ENCODE measurements at regions not wholly inside any gene's neighbourhood (a gene's known extent, or its start where the extent isn't known, plus 50 kb on each side); places are given as distances from the start of the nearest gene placed in this dataset.

DNA sequence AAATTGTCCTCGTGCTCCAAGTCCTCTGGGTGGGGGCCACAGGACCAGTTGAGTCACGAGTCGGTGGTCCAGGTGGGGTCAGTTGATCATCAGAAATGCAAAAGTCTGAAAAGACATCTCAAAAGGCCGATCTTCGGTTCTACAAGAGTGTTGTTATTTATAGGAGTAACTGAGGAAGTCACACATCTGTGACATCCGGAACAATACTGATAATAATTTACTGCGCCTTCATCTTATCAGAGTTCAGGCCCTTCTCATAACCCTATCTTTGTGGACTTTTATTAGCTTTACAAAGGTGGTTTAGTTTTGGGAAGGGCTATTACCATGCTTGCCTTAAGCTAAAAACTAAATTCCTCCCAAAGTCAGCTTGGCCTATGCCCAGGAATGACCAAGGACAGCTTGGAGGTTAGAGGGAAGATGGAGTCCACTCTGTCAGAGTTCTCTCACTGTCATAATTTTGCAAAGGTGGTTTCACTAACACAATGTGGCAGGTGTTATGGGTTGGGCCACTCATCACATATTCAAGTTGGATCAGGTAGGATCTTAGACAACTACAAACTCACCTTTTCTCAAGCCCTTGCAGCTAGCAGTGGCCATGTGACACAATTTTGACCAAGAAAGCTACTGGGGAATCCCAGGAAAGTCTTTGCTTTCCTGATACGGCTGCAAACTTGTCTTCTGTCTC lies 54.7 kb upstream of the CHST3 start:
- Histone ChIP-seq H3K9ac (ENCODE audit: insufficient read depth, low read length, poor library complexity, severe bottlenecking) (no peak overlapping the region), H3K79me2 (ENCODE audit: insufficient read depth, low read length) (no peaks in the 10 kb centered on the region), H3K9me3 (replicated peaks in 1 of 2; ENCODE audit: control insufficient read depth in 1 of 2, insufficient read depth in 1 of 2, low read length in 2 of 2) (peaks cover 0 to 7% of the 10 kb centered on the region in 2 donors), H3K36me3 (replicated peaks in 1 of 2; ENCODE audit: control insufficient read depth in 1 of 2, insufficient read depth in 2 of 2, low read length in 2 of 2) (no peaks in the 10 kb centered on the region), H3K27me3 (ENCODE audit: control insufficient read depth in 2 of 2, insufficient read depth in 2 of 2, low read length in 2 of 2) (no peaks in the 10 kb centered on the region), H3K4me1 (ENCODE audit: control insufficient read depth in 1 of 2, insufficient read depth in 2 of 2, low read length in 2 of 2) (no peaks in the 10 kb centered on the region), H3K4me3 (replicated peaks in 1 of 3; ENCODE audit: low read depth in 2 of 3, low read length in 3 of 3) (no peak overlapping the region), H3K27ac (ENCODE audit: low read depth in 1 of 2, low read length in 2 of 2) (no peak overlapping the region), H3K4me2 (replicated peaks; ENCODE audit: extremely low read depth, low read length, poor library complexity, severe bottlenecking) (no peak overlapping the region), H2AFZ (ENCODE audit: insufficient read depth, low read depth, low read length, poor library complexity, severe bottlenecking) (no peak overlapping the region), H4K20me1 (ENCODE audit: insufficient read depth, low read length) (no peaks in the 10 kb centered on the region)
- TF ChIP-seq, protein P1, sequence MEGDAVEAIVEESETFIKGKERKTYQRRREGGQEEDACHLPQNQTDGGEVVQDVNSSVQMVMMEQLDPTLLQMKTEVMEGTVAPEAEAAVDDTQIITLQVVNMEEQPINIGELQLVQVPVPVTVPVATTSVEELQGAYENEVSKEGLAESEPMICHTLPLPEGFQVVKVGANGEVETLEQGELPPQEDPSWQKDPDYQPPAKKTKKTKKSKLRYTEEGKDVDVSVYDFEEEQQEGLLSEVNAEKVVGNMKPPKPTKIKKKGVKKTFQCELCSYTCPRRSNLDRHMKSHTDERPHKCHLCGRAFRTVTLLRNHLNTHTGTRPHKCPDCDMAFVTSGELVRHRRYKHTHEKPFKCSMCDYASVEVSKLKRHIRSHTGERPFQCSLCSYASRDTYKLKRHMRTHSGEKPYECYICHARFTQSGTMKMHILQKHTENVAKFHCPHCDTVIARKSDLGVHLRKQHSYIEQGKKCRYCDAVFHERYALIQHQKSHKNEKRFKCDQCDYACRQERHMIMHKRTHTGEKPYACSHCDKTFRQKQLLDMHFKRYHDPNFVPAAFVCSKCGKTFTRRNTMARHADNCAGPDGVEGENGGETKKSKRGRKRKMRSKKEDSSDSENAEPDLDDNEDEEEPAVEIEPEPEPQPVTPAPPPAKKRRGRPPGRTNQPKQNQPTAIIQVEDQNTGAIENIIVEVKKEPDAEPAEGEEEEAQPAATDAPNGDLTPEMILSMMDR (IDR thresholded peaks at IDR 0.05), result no peak
- H3K4me3 Mint-ChIP-seq, result no peak overlapping the region
- H3K9me3 Mint-ChIP-seq, result peaks cover 4 to 15% (median 9%) of the 10 kb centered on the region in 7 donors
- H3K4me1 Mint-ChIP-seq, result peaks cover 10% of the 10 kb centered on the region
- WGBS (ENCODE audit: insufficient coverage), result 71% methylated on average over 2 of the region's 8 CpGs
- H3K27me3 Mint-ChIP-seq (ENCODE audit: low read depth in 3 of 3), result peaks cover 2 to 6% (median 2%) of the 10 kb centered on the region in 3 donors
- intact Hi-C loops (cut with micrococcal nuclease), result loop anchor here in 1 of 2 donors (10.0 kb wide), 1 partner anchor 595 kb away; the partner anchor contains the start of gene SLC29A3
- H3K36me3 Mint-ChIP-seq, result no peaks in the 10 kb centered on the region
- DNase-seq, result no peak
- H3K27ac Mint-ChIP-seq, result peak overlapping the region in 1 of 7 donors; percentile 26

DNA sequence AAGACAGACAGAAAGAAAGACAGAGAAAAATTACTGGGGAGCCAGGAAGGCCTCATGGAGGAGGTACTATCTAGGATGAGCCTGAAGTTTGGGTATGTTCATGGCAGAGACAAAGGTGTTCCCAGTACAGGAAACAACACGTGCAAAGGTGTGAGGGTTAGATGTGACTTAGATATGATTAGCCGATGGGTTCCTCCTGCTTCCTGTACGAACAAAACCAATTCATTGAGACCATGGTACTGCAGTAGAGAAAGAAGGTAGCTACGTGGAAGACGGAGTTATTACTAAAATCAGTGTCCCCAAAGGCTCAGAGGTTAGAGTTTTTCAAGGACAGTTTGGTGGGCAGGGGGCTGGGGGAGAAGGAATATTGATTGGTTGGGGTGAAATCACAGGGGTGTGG lies 55.2 kb upstream of the CHST3 start:
- Histone ChIP-seq H3K27ac (ENCODE audit: low read depth in 1 of 2, low read length in 2 of 2) (no peak overlapping the region), H3K4me3 (replicated peaks in 1 of 3; ENCODE audit: low read depth in 2 of 3, low read length in 3 of 3) (no peak overlapping the region), H4K20me1 (ENCODE audit: insufficient read depth, low read length) (no peaks in the 10 kb centered on the region), H3K36me3 (replicated peaks in 1 of 2; ENCODE audit: control insufficient read depth in 1 of 2, insufficient read depth in 2 of 2, low read length in 2 of 2) (no peaks in the 10 kb centered on the region), H3K4me2 (replicated peaks; ENCODE audit: extremely low read depth, low read length, poor library complexity, severe bottlenecking) (no peak overlapping the region), H3K4me1 (ENCODE audit: control insufficient read depth in 1 of 2, insufficient read depth in 2 of 2, low read length in 2 of 2) (no peaks in the 10 kb centered on the region), H3K79me2 (ENCODE audit: insufficient read depth, low read length) (no peaks in the 10 kb centered on the region), H3K9ac (ENCODE audit: insufficient read depth, low read length, poor library complexity, severe bottlenecking) (no peak overlapping the region), H3K27me3 (ENCODE audit: control insufficient read depth in 2 of 2, insufficient read depth in 2 of 2, low read length in 2 of 2) (no peaks in the 10 kb centered on the region), H3K9me3 (replicated peaks in 1 of 2; ENCODE audit: control insufficient read depth in 1 of 2, insufficient read depth in 1 of 2, low read length in 2 of 2) (peaks cover 0 to 4% of the 10 kb centered on the region in 2 donors), H2AFZ (ENCODE audit: insufficient read depth, low read depth, low read length, poor library complexity, severe bottlenecking) (no peak overlapping the region)
- Mint-ChIP-seq H3K4me1 (peaks cover 10% of the 10 kb centered on the region), H3K27me3 (ENCODE audit: low read depth in 3 of 3) (peaks cover 1 to 6% (median 2%) of the 10 kb centered on the region in 3 donors), H3K9me3 (peaks cover 4 to 11% (median 9%) of the 10 kb centered on the region in 7 donors), H3K27ac (peak overlapping the region in 1 of 7 donors; percentile 26), H3K4me3 (no peak overlapping the region), H3K36me3 (no peaks in the 10 kb centered on the region)
- intact Hi-C loops (cut with micrococcal nuclease), result loop anchor here in 1 of 2 donors (10.0 kb wide), 1 partner anchor 594 kb away; the partner anchor contains the start of gene SLC29A3
- TF ChIP-seq, protein P1 (IDR thresholded peaks at IDR 0.05), result no peak
- WGBS (ENCODE audit: insufficient coverage), result 78% methylated on average over 3 of the region's 5 CpGs
- DNase-seq, result no peak
